T-helper 2 cell (primary cell): ENCODE measurements at regions not wholly inside any gene's neighbourhood (a gene's known extent, or its start where the extent isn't known, plus 50 kb on each side); places are given as distances from the start of the nearest gene placed in this dataset.
"Not testable (repeated sequence)": the region's sequence is repeated elsewhere in the genome, so short reads cannot be mapped to it uniquely, and the experiment has no call there.

Source experiments
- DNase-seq, 5 experiments: peaks; one replicate each; pipeline versions ENCODE4 v3.0.0 to v3.0.0-alpha.2; 2012 to 2022

DNA sequence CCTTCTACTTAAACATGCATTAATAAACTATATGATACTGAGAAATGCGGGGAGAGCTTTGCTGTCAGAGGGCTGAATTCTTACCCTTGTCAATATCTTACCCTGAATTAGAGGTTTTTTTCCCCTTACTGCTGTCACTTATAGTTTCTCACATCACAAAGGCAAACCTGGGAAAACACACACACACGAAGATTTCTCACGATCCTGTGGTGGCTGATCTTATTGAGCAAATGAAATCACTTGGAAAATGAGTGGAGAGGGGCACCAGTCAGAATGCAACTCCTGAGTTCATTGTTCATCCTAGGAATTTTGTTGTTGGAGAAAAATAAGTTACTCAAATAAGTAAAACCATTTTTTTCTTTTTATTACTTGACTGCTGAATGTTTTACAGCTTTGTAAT is 673.6 kb downstream of the EDEM1 start:
- DNase-seq: no peak

DNA sequence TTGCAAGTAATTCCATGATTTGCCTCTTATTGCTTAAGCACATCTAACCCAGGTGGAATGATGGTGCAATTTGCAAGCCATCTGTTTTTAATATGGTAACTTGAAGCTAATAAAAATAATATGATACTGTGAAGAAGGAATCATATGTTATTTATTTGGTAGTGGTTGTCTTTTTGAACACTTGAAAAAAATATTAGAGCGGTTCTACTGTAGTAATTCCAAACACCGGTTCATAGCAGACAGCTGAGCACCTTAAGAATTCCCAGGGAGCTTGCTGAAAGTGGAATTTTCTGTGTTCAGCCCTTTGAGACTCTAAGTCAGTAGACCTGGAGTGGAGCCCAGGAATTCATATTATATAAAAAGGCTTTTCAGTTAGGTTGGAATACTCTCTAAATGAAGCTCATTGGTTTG is 687.4 kb downstream of the EDEM1 start:
- DNase-seq: no peak

GRCh38 chr3:5888851-5889250 is 701.3 kb downstream of the EDEM1 start:
- no peak for DNase-seq

DNA sequence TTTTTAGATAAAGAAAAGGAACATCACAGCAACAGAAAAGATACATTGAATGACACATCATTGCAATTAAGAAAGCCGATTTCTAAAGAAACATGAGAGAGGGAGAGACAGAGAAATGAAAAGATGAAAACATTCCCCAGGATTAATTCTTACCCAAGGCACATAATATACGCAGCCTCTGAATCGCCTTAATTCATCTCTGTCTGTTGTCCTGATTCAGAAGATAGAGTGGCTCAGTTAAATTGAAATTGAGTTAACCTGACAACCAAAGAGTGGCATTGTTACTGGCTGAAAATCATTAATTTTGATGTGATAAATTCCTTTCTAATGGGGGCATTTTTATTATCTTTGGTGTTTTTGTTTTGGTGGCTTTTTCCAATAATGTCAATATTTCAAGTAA is 701.9 kb downstream of the EDEM1 start:
- DNase-seq: no peak

- DNase-seq: no peak
These were observed 704.2 kb downstream of the EDEM1 start for GRCh38 chr3:5891711-5892110.

DNA sequence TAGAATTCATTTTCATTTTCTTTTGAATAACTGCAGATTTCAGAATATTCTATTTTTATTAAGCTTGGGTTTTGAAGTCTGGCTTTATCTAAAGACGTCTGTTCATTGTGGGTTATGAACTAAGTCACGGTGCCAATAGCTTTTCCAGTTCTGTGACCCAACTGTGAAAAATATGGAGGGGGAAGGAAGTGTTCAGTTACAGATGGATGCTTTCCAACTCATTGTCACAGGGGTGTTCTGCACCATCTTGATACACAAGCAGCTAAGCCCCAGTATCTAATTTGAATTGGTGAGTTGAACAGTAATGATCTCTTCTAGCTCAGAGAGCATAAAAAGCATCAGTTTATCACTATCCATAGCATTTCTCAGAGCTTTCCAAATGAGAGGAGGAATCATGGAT is 710.6 kb downstream of the EDEM1 start:
- DNase-seq: no peak

GRCh38 chr3:5899014-5899761 is 711.7 kb downstream of the EDEM1 start:
- DNase-seq: no peak

- no peak for DNase-seq
These were observed 730.4 kb downstream of the EDEM1 start for GRCh38 chr3:5917932-5918331.

GRCh38 chr3:5918626-5919025 is 731.1 kb downstream of the EDEM1 start:
- DNase-seq: no peak

- DNase-seq: no peak
These were observed 741.5 kb downstream of the EDEM1 start for GRCh38 chr3:5929027-5929426.

DNA sequence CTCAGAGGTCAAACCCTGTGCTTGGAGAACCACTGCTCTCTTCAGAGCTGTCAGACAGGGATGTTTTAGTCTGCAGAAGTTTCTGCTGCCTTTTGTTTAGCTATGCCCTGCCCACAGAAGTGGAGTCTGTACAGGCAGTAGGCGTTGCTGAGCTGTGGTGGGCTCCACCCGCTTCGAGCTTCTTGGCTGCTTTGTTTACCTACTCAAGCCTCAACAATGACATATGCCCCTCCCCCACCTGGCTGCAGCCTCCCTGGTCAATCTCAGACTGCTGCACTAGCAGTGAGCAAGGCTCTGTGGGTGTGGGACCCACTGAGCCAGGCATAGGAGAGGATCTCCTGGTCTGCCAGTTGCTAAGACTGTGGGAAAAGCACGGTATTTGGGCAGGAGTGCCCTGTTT is 756.6 kb downstream of the EDEM1 start:
- not testable (repeated sequence) for DNase-seq

DNA sequence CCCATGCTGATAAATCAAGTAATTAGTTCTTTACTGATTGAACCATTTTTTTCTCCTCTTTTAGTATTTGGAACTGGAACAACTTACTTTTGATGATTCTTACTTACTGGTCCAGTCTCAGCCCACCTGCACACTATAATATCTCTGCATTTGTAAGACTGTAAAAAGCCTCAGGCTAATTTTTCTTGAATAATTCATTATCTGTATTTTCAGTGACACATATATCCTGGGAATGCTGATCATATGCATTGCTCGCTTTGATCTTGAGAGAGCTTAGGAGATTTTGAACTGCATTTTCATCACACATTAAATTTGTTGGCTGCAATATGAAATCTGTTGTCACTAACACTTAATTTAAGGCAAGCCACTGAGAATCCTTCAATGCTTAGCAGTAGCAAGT is 760.6 kb downstream of the EDEM1 start:
- no peak for DNase-seq

GRCh38 chr3:5951026-5951425 is 763.5 kb downstream of the EDEM1 start:
- no peak for DNase-seq

DNA sequence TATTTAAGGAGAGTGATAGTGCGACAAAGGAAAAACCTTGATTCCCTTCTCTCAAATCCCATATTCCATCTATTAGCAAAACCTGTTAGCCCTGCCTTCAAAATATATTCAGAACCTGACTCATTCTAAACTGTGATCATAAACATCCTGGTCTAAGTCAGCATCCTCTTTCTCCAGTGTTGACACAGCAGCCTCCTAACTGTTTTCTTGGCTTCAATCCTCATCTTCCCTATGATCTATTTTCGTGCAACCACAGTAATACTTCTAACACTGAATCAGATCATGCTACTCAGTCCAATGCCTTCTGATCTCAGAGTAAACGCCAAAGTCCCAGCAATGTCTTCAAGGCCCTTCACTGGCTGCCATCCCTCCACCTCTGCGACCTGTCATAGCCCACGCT is 785.1 kb downstream of the EDEM1 start:
- DNase-seq: no peak

DNA sequence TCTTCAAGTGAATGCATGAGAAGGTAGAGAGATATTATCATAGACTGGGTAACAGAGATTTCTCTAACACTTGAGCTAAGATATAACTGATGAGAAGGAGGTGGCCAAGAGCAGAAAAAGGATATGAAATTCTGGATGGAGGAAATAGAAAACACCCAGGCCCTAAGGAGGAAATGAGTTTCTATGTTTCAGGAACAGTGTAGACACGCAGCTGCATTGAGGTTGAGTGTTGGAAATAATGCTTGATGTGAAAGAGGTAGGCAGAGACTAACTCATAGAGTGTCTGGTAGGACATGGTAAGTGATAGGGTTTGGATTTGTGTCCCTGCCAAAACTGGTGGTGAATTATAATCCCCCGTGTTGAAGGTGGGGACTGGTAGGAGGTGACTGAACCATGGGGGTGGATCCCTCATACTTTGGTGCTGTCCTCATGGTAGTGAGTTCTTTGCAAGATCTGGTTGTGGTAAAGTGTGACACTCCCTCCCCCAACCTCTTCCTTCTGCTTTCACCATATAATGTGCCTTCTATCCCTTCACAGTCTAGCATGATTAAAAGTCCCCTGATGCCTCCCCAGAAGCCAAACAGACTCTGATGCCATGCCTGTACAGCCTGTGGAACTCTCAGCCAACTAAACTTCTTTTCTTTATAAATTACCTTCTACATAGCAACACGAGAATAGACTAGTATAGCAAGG is 787.3 kb downstream of the EDEM1 start:
- no peak for DNase-seq

GRCh38 chr3:5977331-5977730 is 789.8 kb downstream of the EDEM1 start:
- DNase-seq: no peak

DNA sequence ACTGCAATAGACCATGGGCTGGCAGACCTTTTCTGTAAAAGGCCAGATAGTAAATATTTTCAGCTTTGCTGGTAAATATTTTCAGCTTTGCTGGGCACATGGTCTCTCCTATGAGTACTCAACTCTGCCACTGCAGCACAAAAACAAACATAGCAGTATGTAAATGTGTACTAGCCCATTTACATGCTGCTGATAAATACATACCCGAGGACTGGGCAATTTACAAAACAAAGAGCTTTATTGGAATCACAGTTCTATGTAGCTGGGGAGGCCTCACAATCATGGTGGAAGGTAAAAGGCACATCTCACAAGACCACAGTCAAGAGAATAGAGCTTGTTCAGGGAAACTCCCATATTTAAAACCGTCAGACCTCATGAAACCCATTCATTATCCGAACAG is 793.0 kb downstream of the EDEM1 start:
- DNase-seq: no peak

DNA sequence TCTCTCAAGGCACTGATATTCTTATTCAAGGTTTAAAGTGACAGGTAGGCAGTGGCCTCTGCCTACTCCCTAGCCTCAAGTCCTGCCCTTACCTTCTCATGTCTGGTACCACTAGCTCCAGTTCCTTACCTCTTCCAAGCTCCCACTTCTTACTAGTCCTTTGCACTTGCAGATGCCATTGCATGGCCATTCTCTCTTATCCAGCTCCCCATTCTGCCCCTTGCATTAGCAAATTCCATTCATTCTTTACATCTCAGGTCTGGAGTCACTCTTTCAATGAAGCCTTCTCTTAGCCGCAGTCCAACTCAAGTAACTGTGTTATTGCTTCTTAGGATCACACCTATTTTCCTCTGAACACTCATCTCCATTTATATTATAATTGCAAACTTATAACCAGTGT is 807.1 kb downstream of the EDEM1 start:
- DNase-seq: no peak

DNA sequence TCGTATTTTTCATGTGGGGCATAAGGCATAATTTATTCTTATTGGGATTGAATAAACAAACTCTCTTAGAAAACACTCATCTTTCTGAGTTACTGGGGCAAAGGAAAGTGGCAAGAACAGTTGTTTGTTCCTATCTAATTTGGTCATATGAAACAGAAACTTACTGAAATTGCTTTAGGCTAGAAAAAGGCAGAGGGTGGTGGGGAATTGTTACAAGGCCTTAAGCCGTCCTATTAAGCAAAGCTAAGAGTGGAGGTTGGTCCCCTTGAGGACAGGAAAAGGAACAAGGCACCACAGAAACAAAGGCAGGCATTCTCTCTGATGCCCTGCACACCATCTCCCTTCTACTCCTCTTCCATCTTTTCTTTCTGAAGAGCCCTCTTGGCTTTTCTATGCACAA is 830.9 kb downstream of the EDEM1 start:
- DNase-seq: no peak

GRCh38 chr3:6022621-6023020 is 835.1 kb downstream of the EDEM1 start:
- no peak for DNase-seq

GRCh38 chr3:6025032-6025431 is 835.9 kb upstream of the GRM7 start:
- no peak for DNase-seq

GRCh38 chr3:6030648-6031047 is 830.3 kb upstream of the GRM7 start:
- DNase-seq: not testable (repeated sequence)

DNA sequence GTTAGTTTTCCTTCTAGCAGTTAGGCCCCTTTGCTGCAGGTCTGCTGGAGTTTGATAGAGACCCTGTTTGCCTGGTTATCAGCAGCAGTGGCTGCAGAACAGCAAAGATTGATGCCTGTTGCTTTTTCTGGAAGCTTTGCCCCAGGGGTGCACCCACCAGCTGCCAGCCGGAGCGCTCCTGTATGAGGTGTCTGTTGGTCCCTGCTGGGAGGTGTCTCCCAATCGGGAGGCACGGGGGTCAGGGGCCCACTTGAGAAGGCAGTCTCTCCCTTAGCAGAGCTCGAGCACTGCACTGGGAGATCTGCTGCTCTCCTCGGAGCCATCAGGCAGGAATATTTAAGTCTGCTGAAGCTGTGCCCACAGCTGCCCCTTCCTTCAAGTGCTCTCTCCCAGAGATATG is 825.3 kb upstream of the GRM7 start:
- DNase-seq: no peak

DNA sequence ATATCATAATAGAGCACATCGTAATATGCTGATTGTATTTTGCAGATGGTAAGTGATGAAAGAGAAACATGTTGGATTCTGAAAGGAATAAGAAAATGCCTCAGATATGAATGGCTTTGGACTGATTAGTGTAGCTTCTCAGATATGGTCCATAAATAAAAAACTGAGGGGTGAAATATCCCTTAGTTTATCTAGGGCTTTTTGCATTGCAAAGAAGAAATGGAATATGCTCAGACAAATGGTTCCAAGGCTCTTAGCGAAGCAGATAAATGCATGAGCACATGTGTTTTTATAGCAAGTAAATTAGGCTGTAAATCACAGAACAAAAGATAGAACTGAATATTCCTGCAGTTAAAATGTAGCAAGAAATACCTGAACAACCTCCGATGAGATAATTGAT is 820.9 kb upstream of the GRM7 start:
- no peak for DNase-seq

DNA sequence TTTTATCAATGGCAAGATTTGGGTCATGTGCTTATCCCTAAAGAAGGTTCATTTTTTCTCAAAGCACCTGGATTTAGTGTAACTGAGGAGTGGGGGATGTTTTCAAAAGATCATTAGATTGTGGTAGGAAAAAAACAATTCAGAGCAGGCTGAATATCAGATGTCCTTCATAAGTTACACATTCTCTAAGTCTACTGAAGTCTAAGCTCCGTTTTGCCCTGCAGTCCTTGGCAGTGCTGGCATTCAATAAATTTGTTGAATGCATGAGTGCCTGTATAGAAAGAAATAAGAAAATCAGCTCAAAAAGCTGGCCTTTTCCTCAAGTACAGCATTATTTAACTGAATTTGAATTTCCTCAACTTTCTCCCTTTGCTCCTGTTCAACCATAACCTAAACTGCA is 819.0 kb upstream of the GRM7 start:
- no peak for DNase-seq
